ENCODE measurements at regions not wholly inside any gene's neighbourhood (a gene's known extent, or its start where the extent isn't known, plus 50 kb on each side); places are given as distances from the start of the nearest gene placed in this dataset.

- POLR2A ChIA-PET = no interaction called here
- CTCF ChIA-PET = no interaction called here
Observed at GRCh38 chr11:116145187-116145865, 627.5 kb downstream of the BUD13 start.

GRCh38 chr11:116144387-116144958, 628.3 kb downstream of the BUD13 start:
- Mint-ChIP-seq H3K4me1 (no peaks in the 10 kb centered on the region), H3K27me3 (peaks cover 1% of the 10 kb centered on the region), H3K36me3 (ENCODE audit: low read depth) (no peaks in the 10 kb centered on the region), H3K4me3 (no peak overlapping the region), H3K9me3 (no peaks in the 10 kb centered on the region), H3K27ac (no peak overlapping the region)
- ChIA-PET POLR2A (no interaction called here), CTCF (interaction anchor here (0.6 kb wide), 1 partner anchor 411 kb away, joined by 3 read pairs; no protein-coding TSS in a partner anchor)
- DNase-seq = no peak

More at GRCh38 chr11:116145187-116145865, 627.5 kb downstream of the BUD13 start:
- Mint-ChIP-seq H3K4me1 (no peaks in the 10 kb centered on the region), H3K36me3 (ENCODE audit: low read depth) (no peaks in the 10 kb centered on the region), H3K4me3 (no peak overlapping the region), H3K27ac (no peak overlapping the region), H3K27me3 (peaks cover 1% of the 10 kb centered on the region), H3K9me3 (no peaks in the 10 kb centered on the region)
- DNase-seq = no peak

GRCh38 chr11:116138280-116138679, 634.1 kb upstream of the CADM1 start:
- H3K36me3 Mint-ChIP-seq (ENCODE audit: low read depth) = no peaks in the 10 kb centered on the region
- no peaks in the 10 kb centered on the region for H3K9me3 Mint-ChIP-seq
- ChIA-PET CTCF (no interaction called here), POLR2A (no interaction called here)
- H3K4me3 Mint-ChIP-seq = no peak overlapping the region
- H3K4me1 Mint-ChIP-seq = no peaks in the 10 kb centered on the region
- no peak overlapping the region for H3K27ac Mint-ChIP-seq
- peaks cover 2% of the 10 kb centered on the region for H3K27me3 Mint-ChIP-seq
- no peak for DNase-seq

GRCh38 chr11:116137753-116138152, 633.5 kb upstream of the CADM1 start:
- no peaks in the 10 kb centered on the region for H3K9me3 Mint-ChIP-seq
- H3K36me3 Mint-ChIP-seq (ENCODE audit: low read depth) = no peaks in the 10 kb centered on the region
- POLR2A ChIA-PET = no interaction called here
- peaks cover 2% of the 10 kb centered on the region for H3K27me3 Mint-ChIP-seq
- no peaks in the 10 kb centered on the region for H3K4me1 Mint-ChIP-seq
- DNase-seq = no peak
- no peak overlapping the region for H3K27ac Mint-ChIP-seq
- H3K4me3 Mint-ChIP-seq = no peak overlapping the region
- CTCF ChIA-PET = no interaction called here

GRCh38 chr11:116136987-116137674, 632.9 kb upstream of the CADM1 start:
- H3K36me3 Mint-ChIP-seq (ENCODE audit: low read depth) = no peaks in the 10 kb centered on the region
- DNase-seq = no peak
- CTCF ChIA-PET = no interaction called here
- POLR2A ChIA-PET = no interaction called here
- H3K9me3 Mint-ChIP-seq = no peaks in the 10 kb centered on the region
- H3K27me3 Mint-ChIP-seq = peaks cover 2% of the 10 kb centered on the region
- H3K27ac Mint-ChIP-seq = no peak overlapping the region
- no peak overlapping the region for H3K4me3 Mint-ChIP-seq
- no peaks in the 10 kb centered on the region for H3K4me1 Mint-ChIP-seq

- Mint-ChIP-seq H3K36me3 (ENCODE audit: low read depth) (no peaks in the 10 kb centered on the region), H3K4me1 (no peaks in the 10 kb centered on the region), H3K27me3 (peaks cover 2% of the 10 kb centered on the region), H3K9me3 (no peaks in the 10 kb centered on the region), H3K27ac (no peak overlapping the region), H3K4me3 (no peak overlapping the region)
- DNase-seq = no peak
- ChIA-PET POLR2A (no interaction called here), CTCF (no interaction called here)
Observed at GRCh38 chr11:116135891-116136290, 631.7 kb upstream of the CADM1 start.

GRCh38 chr11:116134450-116134849, 630.2 kb upstream of the CADM1 start:
- Mint-ChIP-seq H3K36me3 (ENCODE audit: low read depth) (no peaks in the 10 kb centered on the region), H3K4me3 (no peak overlapping the region), H3K9me3 (no peaks in the 10 kb centered on the region), H3K27me3 (peaks cover 2% of the 10 kb centered on the region), H3K27ac (no peak overlapping the region), H3K4me1 (no peaks in the 10 kb centered on the region)
- ChIA-PET POLR2A (no interaction called here), CTCF (no interaction called here)
- DNase-seq = no peak

- no peak for DNase-seq
- no peak overlapping the region for H3K4me3 Mint-ChIP-seq
- H3K27ac Mint-ChIP-seq = no peak overlapping the region
- H3K4me1 Mint-ChIP-seq = no peaks in the 10 kb centered on the region
- H3K27me3 Mint-ChIP-seq = no peaks in the 10 kb centered on the region
- ChIA-PET CTCF (no interaction called here), POLR2A (interaction anchor here (0.6 kb wide), 1 partner anchor 735 kb away, joined by 4 read pairs; no protein-coding TSS in a partner anchor)
- H3K9me3 Mint-ChIP-seq = no peaks in the 10 kb centered on the region
- no peaks in the 10 kb centered on the region for H3K36me3 Mint-ChIP-seq (ENCODE audit: low read depth)
Observed at GRCh38 chr11:116132273-116132978, 628.2 kb upstream of the CADM1 start.

- H3K4me1 Mint-ChIP-seq = no peaks in the 10 kb centered on the region
- H3K27me3 Mint-ChIP-seq = no peaks in the 10 kb centered on the region
- POLR2A ChIA-PET = no interaction called here
- H3K4me3 Mint-ChIP-seq = no peak overlapping the region
- no peaks in the 10 kb centered on the region for H3K36me3 Mint-ChIP-seq (ENCODE audit: low read depth)
- CTCF ChIA-PET = no interaction called here
- no peak overlapping the region for H3K27ac Mint-ChIP-seq
- no peaks in the 10 kb centered on the region for H3K9me3 Mint-ChIP-seq
- DNase-seq = no peak
Observed at GRCh38 chr11:116130122-116130521, 625.9 kb upstream of the CADM1 start.

- ChIA-PET CTCF (no interaction called here), POLR2A (no interaction called here)
- H3K27ac Mint-ChIP-seq = no peak overlapping the region
- H3K9me3 Mint-ChIP-seq = no peaks in the 10 kb centered on the region
- no peaks in the 10 kb centered on the region for H3K36me3 Mint-ChIP-seq (ENCODE audit: low read depth)
- no peak overlapping the region for H3K4me3 Mint-ChIP-seq
- no peaks in the 10 kb centered on the region for H3K4me1 Mint-ChIP-seq
- H3K27me3 Mint-ChIP-seq = no peaks in the 10 kb centered on the region
- no peak for DNase-seq
Observed at GRCh38 chr11:116129456-116129855, 625.2 kb upstream of the CADM1 start.

- no peak overlapping the region for H3K27ac Mint-ChIP-seq
- H3K36me3 Mint-ChIP-seq (ENCODE audit: low read depth) = no peaks in the 10 kb centered on the region
- POLR2A ChIA-PET = no interaction called here
- no peak for DNase-seq
- no peak overlapping the region for H3K4me3 Mint-ChIP-seq
- CTCF ChIA-PET = no interaction called here
- no peaks in the 10 kb centered on the region for H3K9me3 Mint-ChIP-seq
- H3K27me3 Mint-ChIP-seq = no peaks in the 10 kb centered on the region
- no peaks in the 10 kb centered on the region for H3K4me1 Mint-ChIP-seq
Observed at GRCh38 chr11:116126562-116126961, 622.3 kb upstream of the CADM1 start.

GRCh38 chr11:116124922-116125714, 620.9 kb upstream of the CADM1 start:
- CTCF ChIA-PET = interaction anchor here (1.0 kb wide), 1 partner anchor 85 kb away, joined by 3 read pairs; no protein-coding TSS in a partner anchor
- H3K27me3 Mint-ChIP-seq = no peaks in the 10 kb centered on the region

GRCh38 chr11:116123739-116124138, 619.5 kb upstream of the CADM1 start:
- H3K36me3 Mint-ChIP-seq (ENCODE audit: low read depth) = no peaks in the 10 kb centered on the region
- H3K9me3 Mint-ChIP-seq = peaks cover under 1% of the 10 kb centered on the region
- no peaks in the 10 kb centered on the region for H3K27me3 Mint-ChIP-seq
- DNase-seq = no peak
- no peak overlapping the region for H3K4me3 Mint-ChIP-seq
- no peaks in the 10 kb centered on the region for H3K4me1 Mint-ChIP-seq
- ChIA-PET POLR2A (no interaction called here), CTCF (no interaction called here)
- H3K27ac Mint-ChIP-seq = no peak overlapping the region

More at GRCh38 chr11:116124922-116125714, 620.9 kb upstream of the CADM1 start:
- DNase-seq = no peak
- Mint-ChIP-seq H3K4me3 (no peak overlapping the region), H3K27ac (no peak overlapping the region), H3K36me3 (ENCODE audit: low read depth) (no peaks in the 10 kb centered on the region), H3K9me3 (no peaks in the 10 kb centered on the region), H3K4me1 (no peaks in the 10 kb centered on the region)
- POLR2A ChIA-PET = no interaction called here

Measured in activated CD4-positive, alpha-beta T cell treated with anti-CD3 and anti-CD28 coated beads, Interleukin-2, amount 10 ng/mL, durations not matched to agents 7 days and 5 days (primary cell).